ENCODE measurements at regions not wholly inside any gene's neighbourhood (a gene's known extent, or its start where the extent isn't known, plus 50 kb on each side); places are given as distances from the start of the nearest gene placed in this dataset.

GRCh38 chr7:155378580-155378934 lies 79.4 kb upstream of the EN2 start:
- ATAC-seq, result no peak
- no peaks in the 10 kb centered on the region for H3K36me3 ChIP-seq
- no peak overlapping the region for H3K27ac ChIP-seq
- no peaks in the 10 kb centered on the region for H3K9me3 ChIP-seq
- H3K4me1 ChIP-seq, result peaks cover 0 to 63% (median 39%) of the 10 kb centered on the region in 3 donors
- WGBS, 2 donors (ENCODE audit: low coverage in 1 of 2), result 13 to 15% methylated on average over 2 to 4 of the region's 6 CpGs
- no peak overlapping the region for H3K4me3 ChIP-seq
- H3K27me3 ChIP-seq, result peaks cover 100% of the 10 kb centered on the region
- no peak for TF ChIP-seq CTCF (IDR thresholded peaks at IDR 0.05)
- TF ChIP-seq POLR2A (IDR thresholded peaks at IDR 0.05), result no peak
- TF ChIP-seq POLR2AphosphoS5 (IDR thresholded peaks at IDR 0.05), result no peak
- no peak for TF ChIP-seq EP300 (IDR thresholded peaks at IDR 0.05)

- Histone ChIP-seq H3K9me3 (no peaks in the 10 kb centered on the region), H3K27ac (no peak overlapping the region), H3K4me3 (no peak overlapping the region), H3K4me1 (peaks cover 0 to 56% (median 32%) of the 10 kb centered on the region in 3 donors), H3K27me3 (peaks cover 100% of the 10 kb centered on the region), H3K36me3 (no peaks in the 10 kb centered on the region)
- 2 to 16% methylated on average over 5 to 10 of the region's 10 CpGs for WGBS, 2 donors (ENCODE audit: low coverage in 1 of 2)
- ATAC-seq, result no peak
- TF ChIP-seq POLR2A (IDR thresholded peaks at IDR 0.05) (no peak), EP300 (IDR thresholded peaks at IDR 0.05) (no peak), POLR2AphosphoS5 (IDR thresholded peaks at IDR 0.05) (no peak), CTCF (IDR thresholded peaks at IDR 0.05) (no peak)
These were observed 78.7 kb upstream of the EN2 start for GRCh38 chr7:155378959-155379871.

- 0 to 5% methylated on average over 3 to 18 of the region's 18 CpGs for WGBS, 2 donors (ENCODE audit: low coverage in 1 of 2)
- Histone ChIP-seq H3K9me3 (no peaks in the 10 kb centered on the region), H3K4me1 (peaks cover 0 to 45% (median 23%) of the 10 kb centered on the region in 3 donors), H3K36me3 (no peaks in the 10 kb centered on the region), H3K4me3 (no peak overlapping the region), H3K27me3 (peaks cover 100% of the 10 kb centered on the region), H3K27ac (no peak overlapping the region)
- no peak for TF ChIP-seq POLR2A (IDR thresholded peaks at IDR 0.05)
- peak in 3 of 4 experiments; percentile 23 to 72 (median 54) for TF ChIP-seq CTCF (IDR thresholded peaks at IDR 0.05)
- ATAC-seq, result no peak
These were observed 77.6 kb upstream of the EN2 start for GRCh38 chr7:155380221-155380861.

GRCh38 chr7:155380976-155381851 lies 76.7 kb upstream of the EN2 start:
- no peak overlapping the region for H3K27ac ChIP-seq
- H3K9me3 ChIP-seq, result no peaks in the 10 kb centered on the region
- 0 to 3% methylated on average over 11 to 14 of the region's 42 CpGs for WGBS, 2 donors (ENCODE audit: low coverage in 1 of 2)
- H3K4me1 ChIP-seq, result peaks cover 0 to 40% (median 23%) of the 10 kb centered on the region in 3 donors
- ATAC-seq, result no peak
- no peaks in the 10 kb centered on the region for H3K36me3 ChIP-seq
- peak overlapping the region in 1 of 2 donors; percentile 41 for H3K4me3 ChIP-seq
- peaks cover 100% of the 10 kb centered on the region for H3K27me3 ChIP-seq
- TF ChIP-seq CTCF (IDR thresholded peaks at IDR 0.05) (no peak), POLR2A (IDR thresholded peaks at IDR 0.05) (no peak), EP300 (IDR thresholded peaks at IDR 0.05) (no peak), POLR2AphosphoS5 (IDR thresholded peaks at IDR 0.05) (no peak)

Data from gastroesophageal sphincter (tissue), 4 donors.